SK-N-SH (cell line): ENCODE measurements at regions not wholly inside any gene's neighbourhood (a gene's known extent, or its start where the extent isn't known, plus 50 kb on each side); places are given as distances from the start of the nearest gene placed in this dataset.

Source experiments
- CTCF ChIA-PET: fragments of 300-600, 350-600 bp; formaldehyde crosslinking; extraction: SDS; loops from one replicate; lab custom pipeline; 2021; lab: Yijun Ruan, JAX
- POLR2A ChIA-PET: fragments of 350-600 bp; sonication (Branson Sonifier 250); formaldehyde crosslinking; extraction: SDS; loops from one replicate; lab custom pipeline; 2020; ENCODE audit warnings: antibody characterized with exemption, inconsistent platforms; lab: Yijun Ruan, JAX
- DNase-seq: peaks from one replicate; pipeline ENCODE4 v3.0.0; 2012
- H2AFZ ChIP-seq: fragments of 200-600 bp; sonication (generic); 2 replicates; pipeline ENCODE4 v1.8.1; 2016; ENCODE audit warnings: antibody characterized with exemption, mild to moderate bottlenecking, low read depth
- H3F3A ChIP-seq: fragments of 200-600 bp; sonication (generic); replicated peaks from 2 replicates; pipeline ENCODE3; 2016; ENCODE audit warnings: antibody characterized with exemption, mild to moderate bottlenecking; ENCODE audit not compliant: insufficient read depth
- H3K27ac ChIP-seq, 2 experiments: fragments of 200-500 bp in 1 of 2; fragments of 200-600 bp in 1 of 2; sonication (Bioruptor generic) in 1 of 2; sonication (generic), shearing (Covaris generic) in 1 of 2; 2 replicates each; pipeline versions ENCODE4 v1.5.1 to v1.6.1; 2014 to 2016; ENCODE audit warnings: low read depth in 2 of 2, inconsistent platforms in 1 of 2, low read length in 1 of 2, mild to moderate bottlenecking in 1 of 2, mixed read lengths in 1 of 2
- H3K27me3 ChIP-seq: fragments of 200-600 bp; sonication (generic), shearing (Covaris generic); 2 replicates; pipeline ENCODE4 v1.6.1; 2016; ENCODE audit warnings: mixed run types; ENCODE audit not compliant: insufficient read depth
- H3K36me3 ChIP-seq, 2 experiments: fragments of 200-500 bp in 1 of 2; fragments of 200-600 bp in 1 of 2; sonication (Bioruptor generic) in 1 of 2; sonication (generic) in 1 of 2; replicated peaks in 1 of 2; 2 replicates each; pipeline versions ENCODE3 to v1.5.1; 2014 to 2016; ENCODE audit warnings: low read length in 1 of 2, mild to moderate bottlenecking in 1 of 2; ENCODE audit not compliant: insufficient read depth in 2 of 2, control insufficient read depth in 1 of 2
- H3K4me1 ChIP-seq, 2 experiments: fragments of 200-500 bp in 1 of 2; fragments of 200-600 bp in 1 of 2; sonication (Bioruptor generic) in 1 of 2; sonication (generic), shearing (Covaris generic) in 1 of 2; 2 replicates each; pipeline versions ENCODE4 v1.5.1 to v1.6.1; 2014 to 2016; ENCODE audit warnings: low read depth in 1 of 2, low read length in 1 of 2, mixed run types in 1 of 2; ENCODE audit not compliant: insufficient read depth in 2 of 2, control insufficient read depth in 1 of 2
- H3K4me2 ChIP-seq: fragments of 200-600 bp; sonication (generic), shearing (Covaris generic); 2 replicates; pipeline ENCODE4 v1.6.1; 2017; ENCODE audit warnings: mixed run types
- H3K4me3 ChIP-seq, 2 experiments: fragments of 200-500 bp in 1 of 2; fragments of 200-600 bp in 1 of 2; sonication (Bioruptor generic) in 1 of 2; sonication (generic), shearing (Covaris generic) in 1 of 2; 2 replicates each; pipeline versions ENCODE4 v1.5.1 to v1.8.1; 2014 to 2016; ENCODE audit warnings: low read depth in 2 of 2, inconsistent platforms in 1 of 2, low read length in 1 of 2, mild to moderate bottlenecking in 1 of 2, mixed read lengths in 1 of 2, moderate library complexity in 1 of 2
- H3K79me2 ChIP-seq: fragments of 200-600 bp; sonication (generic); 2 replicates; pipeline ENCODE4 v1.8.1; 2017; ENCODE audit warnings: mild to moderate bottlenecking; ENCODE audit not compliant: insufficient read depth
- H3K9ac ChIP-seq: fragments of 200-600 bp; sonication (generic); 2 replicates; pipeline ENCODE4 v1.6.1; 2017; ENCODE audit warnings: mixed run types
- H3K9me2 ChIP-seq: fragments of 200-600 bp; sonication (generic); 2 replicates; pipeline ENCODE4 v1.6.1; 2017; ENCODE audit warnings: mixed run types
- H3K9me3 ChIP-seq: fragments of 200-600 bp; sonication (generic); 2 replicates; pipeline ENCODE4 v1.6.1; 2017; ENCODE audit warnings: mixed run types, mild to moderate bottlenecking, moderate library complexity
- H4K20me1 ChIP-seq: fragments of 200-600 bp; sonication (generic); 2 replicates; pipeline ENCODE4 v1.6.1; 2017; ENCODE audit warnings: mild to moderate bottlenecking, mixed run types; ENCODE audit not compliant: insufficient read depth
- CHD2 ChIP-seq: fragments of 150-350 bp; IDR thresholded peaks from 2 replicates; pipeline ENCODE4 v1.6.1; 2018; ENCODE audit warnings: low read length; ENCODE audit not compliant: partially characterized antibody
- CTCF ChIP-seq: fragments of 200-600 bp; sonication (generic); IDR thresholded peaks from 2 replicates; pipeline ENCODE4 v1.6.1; 2017; ENCODE audit warnings: antibody characterized with exemption, mild to moderate bottlenecking, moderate library complexity
- ELF1 ChIP-seq: IDR thresholded peaks from 2 replicates; pipeline ENCODE4 v1.4.0; 2012
- FOXJ3 ChIP-seq: sonication (generic); formaldehyde crosslinking; IDR thresholded peaks from 2 replicates; pipeline ENCODE4 v1.5.1; 2020; ENCODE audit warnings: mild to moderate bottlenecking, missing genetic modification reagents
- FOXM1 ChIP-seq: IDR thresholded peaks from 2 replicates; pipeline ENCODE4 v1.4.0; 2012; ENCODE audit warnings: low read depth, mild to moderate bottlenecking
- MXI1 ChIP-seq: IDR thresholded peaks from 2 replicates; pipeline ENCODE4 v1.6.1; 2012; ENCODE audit warnings: mild to moderate bottlenecking, low read depth, low read length, improper control_type of control experiment
- PBX3 ChIP-seq: IDR thresholded peaks from 2 replicates; pipeline ENCODE4; 2012
- RCOR1 ChIP-seq: fragments of 150-350 bp; IDR thresholded peaks from 2 replicates; pipeline ENCODE4 v1.6.1; 2017; ENCODE audit warnings: antibody characterized with exemption, low read length
- REST ChIP-seq: IDR thresholded peaks from 2 replicates; pipeline ENCODE4 v1.6.1; 2012; ENCODE audit warnings: mild to moderate bottlenecking, low read depth, low read length, moderate library complexity
- RFX5 ChIP-seq: IDR thresholded peaks from 2 replicates; pipeline ENCODE4 v1.6.1; 2012; ENCODE audit warnings: mild to moderate bottlenecking, improper control_type of control experiment, low read length
- SIN3A ChIP-seq: IDR thresholded peaks from 2 replicates; pipeline ENCODE4 v1.6.1; 2012; ENCODE audit warnings: low read depth, mild to moderate bottlenecking, low read length, moderate library complexity, borderline replicate concordance
- TAF1 ChIP-seq: IDR thresholded peaks from 2 replicates; pipeline ENCODE4 v1.6.1; 2012; ENCODE audit warnings: low read depth, mild to moderate bottlenecking, low read length, moderate library complexity, borderline replicate concordance
- ZBTB33 ChIP-seq: IDR thresholded peaks from 2 replicates; pipeline ENCODE4 v1.4.0; 2012; ENCODE audit warnings: low read depth, borderline replicate concordance
- WGBS: methylation state at CpG from one replicate; pipeline ENCODE4 v1.1.6; 2017; ENCODE audit warnings: low lambda C conversion rate; 5-methylcytosine and 5-hydroxymethylcytosine counted together

- Histone ChIP-seq H3K9ac (no peak overlapping the region), H3F3A (peaks cover 5% of the 10 kb centered on the region), H3K9me3 (no peaks in the 10 kb centered on the region), H3K4me2 (no peak overlapping the region), H3K36me3 (no peaks in the 10 kb centered on the region), H3K4me1 (0 out of 4 replicates have a peak, but pooled peaks cover 0 to 4% of the 10 kb centered on the region in 2 experiments), H3K9me2 (no peaks in the 10 kb centered on the region), H2AFZ (no peak overlapping the region), H3K79me2 (no peaks in the 10 kb centered on the region), H3K27me3 (no peaks in the 10 kb centered on the region), H4K20me1 (no peaks in the 10 kb centered on the region), H3K4me3 (no peak overlapping the region), H3K27ac (peak overlapping the region in 1 of 2 experiments; percentile 75; a peak in 1 of 4 replicates)
- no peak for DNase-seq
- POLR2A ChIA-PET: no interaction called here
- CTCF ChIA-PET: interaction anchor here (1.6 to 4.4 kb wide), 3 partner anchors 10 to 205 kb away, joined by 6 to 25 read pairs (median 6); no protein-coding TSS in a partner anchor
- 83% methylated on average over 2 of the region's 2 CpGs for WGBS
- TF ChIP-seq ZBTB33 (no peak), FOXM1 (no peak), MXI1 (no peak), TAF1 (no peak), CHD2 (no peak)
Observed at GRCh38 chr6:25060522-25060921, 124.8 kb upstream of the RIPOR2 start.

GRCh38 chr6:25061289-25061936 is 125.7 kb upstream of the RIPOR2 start:
- Histone ChIP-seq H3F3A (peaks cover 5% of the 10 kb centered on the region), H4K20me1 (no peaks in the 10 kb centered on the region), H3K36me3 (no peaks in the 10 kb centered on the region), H3K9ac (no peak overlapping the region), H3K9me2 (no peaks in the 10 kb centered on the region), H3K9me3 (no peaks in the 10 kb centered on the region), H3K79me2 (no peaks in the 10 kb centered on the region), H3K4me1 (0 out of 4 replicates have a peak, but pooled peaks cover 0 to 4% of the 10 kb centered on the region in 2 experiments), H3K4me2 (peak overlapping the region; percentile 15; the same call in 1 of the 2 replicates), H3K4me3 (no peak overlapping the region), H3K27me3 (no peaks in the 10 kb centered on the region), H3K27ac (peak overlapping the region in 1 of 2 experiments; percentile 75; a peak in 2 of 4 replicates), H2AFZ (peak overlapping the region; percentile 67; the same call in 1 of the 2 replicates)
- no peak for TF ChIP-seq RFX5
- TF ChIP-seq SIN3A: no peak
- no peak for TF ChIP-seq MXI1
- no peak for TF ChIP-seq REST
- no peak for TF ChIP-seq ELF1
- no peak for TF ChIP-seq PBX3
- TF ChIP-seq RCOR1: no peak
- TF ChIP-seq CTCF: no peak
- TF ChIP-seq FOXJ3 (CRISPR knock-in tag): no peak
- 72% methylated on average over 6 of the region's 6 CpGs for WGBS
- DNase-seq: no peak
- ChIA-PET CTCF (interaction anchor here (0.8 to 4.4 kb wide), 3 partner anchors 10 to 204 kb away, joined by 3 to 25 read pairs (median 6); no protein-coding TSS in a partner anchor), POLR2A (no interaction called here)
